NT2/D1 (cell line): ENCODE measurements at regions not wholly inside any gene's neighbourhood (a gene's known extent, or its start where the extent isn't known, plus 50 kb on each side); places are given as distances from the start of the nearest gene placed in this dataset.
"Not testable (repeated sequence)": the region's sequence is repeated elsewhere in the genome, so short reads cannot be mapped to it uniquely, and the experiment has no call there.

ENCODE experiments used
- DNase-seq: peaks from one replicate; pipeline ENCODE4 v3.0.0-alpha.2; 2011; ENCODE audit warnings: low read depth, low spot score
- H3K27me3 ChIP-seq: 2 replicates; pipeline ENCODE4 v1.6.0; 2011; ENCODE audit warnings: mild to moderate bottlenecking; ENCODE audit not compliant: insufficient read length, insufficient read depth
- H3K36me3 ChIP-seq: 2 replicates; pipeline ENCODE4 v1.6.1; 2011; ENCODE audit warnings: mild to moderate bottlenecking, low read length, mixed read lengths; ENCODE audit not compliant: insufficient read depth, insufficient read length
- H3K4me1 ChIP-seq: 2 replicates; pipeline ENCODE4 v1.5.1; 2011; ENCODE audit not compliant: insufficient read depth, insufficient read length
- H3K4me3 ChIP-seq: 2 replicates; pipeline ENCODE4 v1.5.1; 2011; ENCODE audit warnings: low read depth; ENCODE audit not compliant: insufficient read length
- H3K9ac ChIP-seq: 2 replicates; pipeline ENCODE4 v1.6.0; 2011; ENCODE audit warnings: low read depth; ENCODE audit not compliant: insufficient read length
- H3K9me3 ChIP-seq: 2 replicates; pipeline ENCODE4 v1.5.1; 2011; ENCODE audit warnings: mild to moderate bottlenecking, low read length; ENCODE audit not compliant: insufficient read depth
- YY1 ChIP-seq: IDR thresholded peaks from 2 replicates; pipeline ENCODE4 v1.6.1; 2011; ENCODE audit not compliant: insufficient read length, insufficient read depth

DNA sequence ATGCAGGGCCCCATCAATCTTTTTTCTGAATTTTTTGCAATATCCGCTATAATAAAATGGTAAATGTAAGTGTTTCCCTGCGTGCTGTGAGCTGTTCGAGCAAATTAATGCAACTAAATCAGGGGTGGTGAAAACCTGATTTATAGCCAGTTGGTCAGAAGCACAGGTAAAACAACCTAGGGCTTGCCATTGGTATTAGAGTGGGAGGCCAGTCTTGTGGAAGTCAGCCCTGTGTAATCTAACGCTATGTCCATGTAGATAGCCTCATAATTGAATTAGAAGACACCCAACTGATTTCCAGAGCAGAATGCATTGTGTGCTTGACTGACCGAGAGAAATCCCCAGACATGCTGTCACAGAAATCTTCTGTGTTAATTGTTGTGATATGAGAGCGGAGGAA lies 126.8 kb upstream of the GPR39 start:
- not testable (repeated sequence) for H3K4me1 ChIP-seq, H3K9me3 ChIP-seq, H3K36me3 ChIP-seq, H3K4me3 ChIP-seq, DNase-seq, H3K27me3 ChIP-seq, H3K9ac ChIP-seq

GRCh38 chr2:132300592-132301378 lies 115.8 kb upstream of the GPR39 start:
- H3K9ac ChIP-seq, DNase-seq, H3K4me1 ChIP-seq, H3K27me3 ChIP-seq, H3K4me3 ChIP-seq, H3K9me3 ChIP-seq, H3K36me3 ChIP-seq: not testable (repeated sequence)

DNA sequence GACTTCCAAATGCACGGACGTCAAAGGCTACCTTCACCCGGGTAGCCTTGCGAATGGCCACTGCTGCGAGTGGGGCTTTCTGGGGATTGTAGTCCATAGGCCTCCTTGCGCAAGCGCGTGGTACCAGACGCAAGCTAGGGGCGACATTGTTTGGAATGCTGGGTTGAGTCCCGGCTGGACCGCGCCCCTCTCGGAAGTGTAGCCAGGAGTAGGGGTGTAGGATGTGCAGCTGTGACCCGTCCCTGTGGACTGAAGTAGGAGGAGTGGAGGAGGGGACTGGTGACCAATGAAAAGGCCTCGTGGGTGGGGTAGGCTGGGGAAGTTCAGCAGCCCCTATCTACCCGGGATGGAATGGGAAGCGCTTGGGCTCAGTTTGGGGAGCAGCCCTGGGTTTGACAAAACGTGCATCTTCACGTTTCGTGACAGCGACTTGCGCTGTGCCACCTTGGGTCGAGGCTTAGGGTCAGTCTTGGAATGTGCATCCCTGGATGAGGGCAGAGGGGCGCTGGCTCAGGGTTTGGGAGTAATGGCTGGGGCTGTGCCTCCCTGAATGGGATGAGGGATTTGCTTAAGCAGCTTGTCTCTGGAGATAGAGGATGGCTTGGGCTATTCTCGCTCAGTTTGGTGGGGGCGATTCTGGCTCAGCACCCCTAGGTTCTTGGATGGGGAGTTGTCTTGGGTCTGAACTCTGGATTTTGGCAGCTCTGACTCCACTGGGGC lies 111.8 kb upstream of the GPR39 start:
- peak overlapping the region; percentile 46 for H3K4me3 ChIP-seq
- H3K9ac ChIP-seq = peak overlapping the region; percentile 76
- DNase-seq = peak; percentile 85

DNA sequence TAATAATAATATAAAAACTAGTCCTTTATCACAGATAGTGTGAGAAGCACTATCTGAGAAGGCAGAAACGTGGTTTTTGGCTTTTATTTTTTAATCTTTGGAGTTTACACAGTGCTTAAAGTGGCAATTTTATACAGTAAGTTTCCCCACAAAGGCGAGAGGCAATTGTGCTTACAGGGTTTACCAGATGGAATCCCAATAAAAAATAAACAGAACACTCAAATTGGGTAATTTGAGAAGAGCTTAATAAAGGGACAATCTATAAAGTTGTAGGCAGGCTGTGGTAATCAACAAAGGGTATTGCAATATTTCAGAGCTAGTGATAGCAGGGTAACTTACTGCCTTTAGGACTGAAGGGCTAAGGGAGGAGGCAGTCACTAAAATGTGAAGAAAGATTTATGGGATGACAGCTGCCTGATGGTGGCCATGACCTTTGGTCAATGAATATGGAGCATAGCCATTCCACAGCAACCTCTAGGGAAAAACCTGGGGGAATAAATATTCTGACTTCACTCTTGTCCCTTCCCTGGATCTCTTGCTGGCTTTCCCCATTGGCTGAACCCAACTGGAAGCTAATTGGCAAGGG lies 108.9 kb upstream of the GPR39 start:
- not testable (repeated sequence) for DNase-seq, H3K9me3 ChIP-seq, H3K36me3 ChIP-seq, H3K4me3 ChIP-seq, H3K4me1 ChIP-seq, H3K9ac ChIP-seq, H3K27me3 ChIP-seq

More for the DNA sequence above, 111.8 kb upstream of the GPR39 start:
- H3K9me3 ChIP-seq, H3K4me1 ChIP-seq, H3K27me3 ChIP-seq, H3K36me3 ChIP-seq: not testable (repeated sequence)
- TF ChIP-seq YY1 = peak; percentile 51

DNA sequence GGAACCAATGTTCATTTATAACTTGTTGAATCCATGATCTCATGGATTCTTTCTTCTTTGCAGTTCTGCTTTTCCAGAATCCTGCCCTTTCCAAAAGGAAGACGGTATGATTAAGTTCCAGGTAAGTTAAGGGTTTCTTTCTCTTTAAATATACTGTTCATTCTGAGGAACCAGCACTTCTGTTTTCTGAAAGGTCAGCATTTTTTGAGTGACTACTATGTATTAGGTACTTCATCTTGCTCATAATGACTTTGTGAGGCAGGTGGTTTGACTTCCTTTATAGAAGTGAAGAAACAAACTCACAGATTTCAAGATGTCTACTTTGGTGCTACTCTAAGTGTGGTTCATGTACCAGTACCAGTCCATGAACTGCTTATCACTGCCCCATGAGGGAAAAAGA lies 107.4 kb upstream of the GPR39 start:
- H3K9ac ChIP-seq, DNase-seq, H3K36me3 ChIP-seq, H3K9me3 ChIP-seq, H3K4me1 ChIP-seq, H3K27me3 ChIP-seq, H3K4me3 ChIP-seq: not testable (repeated sequence)

- H3K36me3 ChIP-seq, H3K4me3 ChIP-seq, H3K9ac ChIP-seq, DNase-seq, H3K4me1 ChIP-seq, H3K27me3 ChIP-seq, H3K9me3 ChIP-seq: not testable (repeated sequence)
Observed at GRCh38 chr2:132315546-132315945, 101.1 kb upstream of the GPR39 start.

DNA sequence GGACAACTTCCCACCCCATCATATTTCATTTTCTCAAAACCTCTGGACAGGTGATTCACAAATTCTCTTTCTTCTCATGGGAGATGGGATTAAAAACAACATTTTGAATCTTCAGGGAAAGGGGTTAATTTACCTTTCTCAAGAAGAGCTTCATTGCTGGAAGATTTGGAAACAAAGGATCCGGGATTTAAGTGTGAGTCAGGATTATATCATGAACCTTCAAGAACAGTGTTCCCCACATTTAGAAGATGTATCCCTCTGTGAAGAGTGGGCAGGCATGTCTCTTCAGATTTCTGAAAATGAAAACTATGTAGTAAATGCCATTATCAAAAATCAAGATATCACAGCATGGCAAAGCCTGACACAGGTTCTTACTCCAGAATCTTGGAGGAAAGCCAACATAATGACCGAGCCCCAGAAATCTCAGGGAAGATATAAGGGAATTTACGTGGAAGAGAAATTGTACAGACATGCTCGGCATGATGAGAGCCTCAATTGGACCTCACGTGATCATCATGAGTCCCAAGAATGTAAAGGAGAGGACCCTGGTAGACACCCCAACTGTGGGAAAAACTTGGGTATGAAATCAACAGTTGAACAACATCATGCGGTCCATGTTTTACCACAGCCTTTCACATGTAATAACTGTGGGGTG lies 99.5 kb upstream of the GPR39 start:
- H3K9me3 ChIP-seq, H3K9ac ChIP-seq, H3K4me1 ChIP-seq, H3K4me3 ChIP-seq, DNase-seq, H3K36me3 ChIP-seq, H3K27me3 ChIP-seq: not testable (repeated sequence)

DNA sequence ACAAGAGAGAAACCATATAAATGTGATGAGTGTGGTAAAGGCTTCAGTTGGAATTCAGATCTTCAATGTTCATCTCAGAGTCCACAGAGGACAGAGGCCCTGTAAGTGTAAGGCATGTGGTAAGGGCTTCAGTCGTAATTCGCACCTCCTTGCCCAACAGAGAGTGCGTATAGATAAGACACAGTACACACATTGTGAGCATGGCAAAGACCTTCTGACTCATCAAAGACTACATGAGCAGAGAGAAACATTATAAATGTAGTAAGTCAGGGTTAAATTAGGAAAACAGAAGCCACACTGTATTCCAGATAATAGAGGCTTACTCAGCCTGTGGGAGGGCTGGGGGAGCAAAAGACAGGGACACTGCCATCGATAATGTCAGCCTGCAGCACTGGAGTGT lies 98.1 kb upstream of the GPR39 start:
- not testable (repeated sequence) for H3K9ac ChIP-seq, H3K36me3 ChIP-seq, H3K27me3 ChIP-seq, H3K4me1 ChIP-seq, H3K9me3 ChIP-seq, H3K4me3 ChIP-seq, DNase-seq

- not testable (repeated sequence) for DNase-seq, H3K36me3 ChIP-seq, H3K9ac ChIP-seq, H3K27me3 ChIP-seq, H3K9me3 ChIP-seq, H3K4me3 ChIP-seq, H3K4me1 ChIP-seq
Observed at GRCh38 chr2:132324005-132324404, 92.6 kb upstream of the GPR39 start.

DNA sequence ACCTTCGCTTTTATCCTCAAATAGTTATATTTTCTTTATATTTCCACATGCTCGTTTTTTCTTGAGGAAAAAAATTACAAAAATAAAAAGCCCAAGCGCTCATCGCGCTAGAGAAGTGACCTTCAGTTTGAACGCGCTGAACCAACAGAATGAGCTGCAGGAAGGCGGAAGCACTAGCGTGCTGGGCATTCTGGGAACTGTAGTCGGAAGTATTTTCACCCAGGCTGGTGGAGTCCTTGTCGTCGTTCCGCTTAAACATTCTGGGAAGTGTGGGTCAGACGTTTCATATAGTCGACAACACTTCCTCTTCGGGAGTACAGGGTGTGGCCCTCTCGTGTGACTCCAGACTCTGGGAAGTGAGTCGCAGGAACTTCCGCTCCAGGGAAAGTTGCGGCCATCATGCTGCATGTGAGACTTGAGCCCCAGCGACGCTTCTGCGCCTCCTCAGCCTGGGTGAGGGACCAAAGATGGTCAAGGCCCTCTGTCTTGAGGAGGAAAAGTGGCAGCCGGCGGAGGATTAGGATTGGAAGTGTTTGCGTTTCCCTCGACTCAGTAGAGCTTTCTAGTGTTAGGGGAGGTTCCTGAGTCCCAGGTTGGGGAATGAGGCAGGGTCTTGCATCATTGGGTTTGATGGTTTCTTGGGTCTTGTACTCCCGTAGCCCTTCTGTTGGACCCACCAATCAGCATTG lies 84.1 kb upstream of the GPR39 start:
- not testable (repeated sequence) for H3K4me3 ChIP-seq, H3K9me3 ChIP-seq, H3K36me3 ChIP-seq, H3K27me3 ChIP-seq, H3K9ac ChIP-seq, H3K4me1 ChIP-seq, DNase-seq

GRCh38 chr2:132337135-132337534 lies 79.5 kb upstream of the GPR39 start:
- H3K4me1 ChIP-seq, H3K36me3 ChIP-seq, H3K4me3 ChIP-seq, H3K9me3 ChIP-seq, H3K27me3 ChIP-seq, H3K9ac ChIP-seq, DNase-seq: not testable (repeated sequence)
